Gastroesophageal sphincter (tissue), 4 donors: ENCODE measurements at regions not wholly inside any gene's neighbourhood (a gene's known extent, or its start where the extent isn't known, plus 50 kb on each side); places are given as distances from the start of the nearest gene placed in this dataset.

Source experiments
- ATAC-seq: fragments of 150-250 bp; one replicate; pipeline ENCODE4 v1.9.1; 2016; ENCODE audit warnings: mild to moderate bottlenecking, moderate library complexity
- H3K27ac ChIP-seq, 4 donors: fragments of 200-600 bp; sonication (generic) in 3 of 4; 1 replicate in 3 of 4; 2 replicates in 1 of 4; pipeline ENCODE4 v1.5.1; 2016 to 2019
- H3K27me3 ChIP-seq: fragments of 200-600 bp; sonication (generic); one replicate; pipeline ENCODE4 v1.5.1; 2019
- H3K36me3 ChIP-seq, 2 donors: fragments of 200-600 bp; sonication (generic); one replicate each; pipeline ENCODE4 v1.5.1; 2019; ENCODE audit warnings: control low read depth in 1 of 2
- H3K4me1 ChIP-seq, 3 donors: fragments of 200-600 bp; sonication (generic); 1 replicate in 2 of 3; 2 replicates in 1 of 3; pipeline ENCODE4 v1.5.1; 2016 to 2019; ENCODE audit warnings: control low read depth in 2 of 3
- H3K4me3 ChIP-seq, 2 donors: fragments of 200-600 bp; sonication (generic); one replicate each; pipeline ENCODE4 v1.5.1; 2019; ENCODE audit warnings: mild to moderate bottlenecking in 1 of 2, moderate library complexity in 1 of 2
- H3K9me3 ChIP-seq, 3 donors: fragments of 200-600 bp; sonication (generic); one replicate each; pipeline ENCODE4 v1.5.1; 2017 to 2019; ENCODE audit warnings: control low read depth in 2 of 3
- CTCF ChIP-seq, 4 experiments: fragments of 200-600 bp in 2 of 4; fragments of 450-650 bp in 2 of 4; sonication (generic) in 1 of 4; IDR thresholded peaks; one replicate each; pipeline ENCODE4 v1.5.1; 2017 to 2019; ENCODE audit warnings: antibody characterized with exemption in 4 of 4, mild to moderate bottlenecking in 2 of 4, moderate library complexity in 2 of 4
- EP300 ChIP-seq: sonication (generic); formaldehyde crosslinking; IDR thresholded peaks from one replicate; pipeline ENCODE4 v1.6.1; 2017; ENCODE audit warnings: antibody characterized with exemption, mild to moderate bottlenecking
- POLR2A ChIP-seq, 2 donors: fragments of 450-650 bp; IDR thresholded peaks; one replicate each; pipeline ENCODE4 v1.6.1; 2017; ENCODE audit warnings: antibody characterized with exemption in 2 of 2, mild to moderate bottlenecking in 2 of 2, moderate library complexity in 1 of 2
- POLR2AphosphoS5 ChIP-seq: sonication (generic); formaldehyde crosslinking; IDR thresholded peaks from one replicate; pipeline ENCODE4 v1.6.1; 2017; ENCODE audit warnings: antibody characterized with exemption
- WGBS, 2 donors: methylation state at CpG; one replicate each; pipeline ENCODE4 v1.1.5; 2018; ENCODE audit warnings: low coverage in 1 of 2; 5-methylcytosine and 5-hydroxymethylcytosine counted together

GRCh38 chr9:103949096-103949495, 145.0 kb upstream of the SMC2 start:
- H3K4me3 ChIP-seq: no peak overlapping the region
- ATAC-seq: no peak
- no peak overlapping the region for H3K27ac ChIP-seq
- H3K36me3 ChIP-seq: no peaks in the 10 kb centered on the region
- H3K9me3 ChIP-seq: no peaks in the 10 kb centered on the region
- TF ChIP-seq EP300 (no peak), POLR2A (IDR thresholded peaks at IDR 0.05) (no peak)
- no peaks in the 10 kb centered on the region for H3K4me1 ChIP-seq
- no peaks in the 10 kb centered on the region for H3K27me3 ChIP-seq

GRCh38 chr9:103977163-103977562, 116.9 kb upstream of the SMC2 start:
- peaks cover 0 to 5% (median 0%) of the 10 kb centered on the region in 3 donors for H3K9me3 ChIP-seq
- H3K27me3 ChIP-seq: no peaks in the 10 kb centered on the region
- no peaks in the 10 kb centered on the region for H3K4me1 ChIP-seq
- 67 to 78% methylated on average over 3 of the region's 3 CpGs for WGBS, 2 donors
- ATAC-seq: no peak
- H3K36me3 ChIP-seq: no peaks in the 10 kb centered on the region
- no peak overlapping the region for H3K4me3 ChIP-seq
- H3K27ac ChIP-seq: no peak overlapping the region
- TF ChIP-seq POLR2AphosphoS5 (no peak), EP300 (no peak), CTCF (IDR thresholded peaks at IDR 0.05) (no peak), POLR2A (IDR thresholded peaks at IDR 0.05) (no peak)

- no peak overlapping the region for H3K27ac ChIP-seq
- H3K9me3 ChIP-seq: no peaks in the 10 kb centered on the region
- H3K36me3 ChIP-seq: no peaks in the 10 kb centered on the region
- H3K4me1 ChIP-seq: no peaks in the 10 kb centered on the region
- no peak overlapping the region for H3K4me3 ChIP-seq
- no peaks in the 10 kb centered on the region for H3K27me3 ChIP-seq
- ATAC-seq: no peak
- TF ChIP-seq POLR2A (IDR thresholded peaks at IDR 0.05) (no peak), EP300 (no peak), POLR2AphosphoS5 (no peak), CTCF (IDR thresholded peaks at IDR 0.05) (no peak)
Observed at GRCh38 chr9:103978396-103978795, 115.7 kb upstream of the SMC2 start.

- TF ChIP-seq CTCF (IDR thresholded peaks at IDR 0.05): no peak
- TF ChIP-seq EP300: no peak
- no peak for TF ChIP-seq POLR2AphosphoS5
- no peak for TF ChIP-seq POLR2A (IDR thresholded peaks at IDR 0.05)
- 78 to 86% methylated on average over 2 of the region's 2 CpGs for WGBS, 2 donors
- no peak for ATAC-seq
Observed at GRCh38 chr9:103981912-103982311, 112.2 kb upstream of the SMC2 start.

GRCh38 chr9:103985077-103985476, 109.0 kb upstream of the SMC2 start:
- WGBS, 2 donors: 70 to 85% methylated on average over 1 of the region's 1 CpG
- Histone ChIP-seq H3K36me3 (no peaks in the 10 kb centered on the region), H3K27ac (no peak overlapping the region), H3K9me3 (no peaks in the 10 kb centered on the region), H3K4me1 (no peaks in the 10 kb centered on the region), H3K4me3 (no peak overlapping the region), H3K27me3 (no peaks in the 10 kb centered on the region)
- no peak for ATAC-seq
- no peak for TF ChIP-seq CTCF (IDR thresholded peaks at IDR 0.05)
- TF ChIP-seq POLR2AphosphoS5: no peak
- TF ChIP-seq EP300: no peak
- no peak for TF ChIP-seq POLR2A (IDR thresholded peaks at IDR 0.05)

More at GRCh38 chr9:103981912-103982311, 112.2 kb upstream of the SMC2 start:
- H3K9me3 ChIP-seq: no peaks in the 10 kb centered on the region
- H3K27me3 ChIP-seq: no peaks in the 10 kb centered on the region
- H3K4me1 ChIP-seq: no peaks in the 10 kb centered on the region
- no peak overlapping the region for H3K4me3 ChIP-seq
- H3K27ac ChIP-seq: no peak overlapping the region
- H3K36me3 ChIP-seq: no peaks in the 10 kb centered on the region

- no peak for ATAC-seq
- Histone ChIP-seq H3K27ac (no peak overlapping the region), H3K27me3 (no peaks in the 10 kb centered on the region), H3K9me3 (no peaks in the 10 kb centered on the region), H3K36me3 (no peaks in the 10 kb centered on the region), H3K4me3 (no peak overlapping the region), H3K4me1 (no peaks in the 10 kb centered on the region)
- TF ChIP-seq EP300 (no peak), POLR2A (IDR thresholded peaks at IDR 0.05) (no peak)
- WGBS, 2 donors: 79 to 85% methylated on average over 2 of the region's 2 CpGs
Observed at GRCh38 chr9:103988821-103989220, 105.3 kb upstream of the SMC2 start.
